HG03354 (cell line): ENCODE measurements at regions not wholly inside any gene's neighbourhood (a gene's known extent, or its start where the extent isn't known, plus 50 kb on each side); places are given as distances from the start of the nearest gene placed in this dataset.

Experiments used
- ATAC-seq: cut with Tn5 transposase; IDR thresholded peaks from one replicate; pipeline ENCODE4 v1.9.1; 2021; ENCODE audit warnings: mild to moderate bottlenecking; ENCODE audit not compliant: unreplicated experiment, poor library complexity, severe bottlenecking

- no peak for ATAC-seq
Measured at GRCh38 chr20:39538317-39538716, 576.2 kb downstream of the DHX35 start.

GRCh38 chr20:39535301-39535700 is 573.2 kb downstream of the DHX35 start:
- no peak for ATAC-seq

GRCh38 chr20:39534846-39535245 is 572.7 kb downstream of the DHX35 start:
- ATAC-seq, result no peak

- ATAC-seq, result no peak
Measured at GRCh38 chr20:39533858-39534257, 571.7 kb downstream of the DHX35 start.

DNA sequence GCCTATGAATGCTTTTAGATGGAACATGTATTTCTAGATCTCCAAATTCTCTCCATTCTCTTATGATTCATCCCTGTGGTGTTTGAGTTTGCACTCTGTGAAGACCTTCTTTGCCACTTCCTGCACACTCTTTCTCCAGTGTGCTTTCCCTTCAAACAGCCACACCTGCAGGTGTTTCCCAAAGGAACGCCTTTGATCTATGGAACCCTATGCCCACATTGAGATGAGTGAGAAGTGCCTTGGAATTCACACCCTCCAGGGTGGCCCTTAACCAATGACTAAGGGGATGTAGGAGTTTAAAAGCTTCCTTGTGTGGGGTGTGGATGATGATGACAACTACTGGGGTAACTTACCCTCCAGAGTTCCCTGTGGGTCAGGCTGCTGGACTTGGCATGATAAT is 570.1 kb downstream of the DHX35 start:
- ATAC-seq, result no peak

DNA sequence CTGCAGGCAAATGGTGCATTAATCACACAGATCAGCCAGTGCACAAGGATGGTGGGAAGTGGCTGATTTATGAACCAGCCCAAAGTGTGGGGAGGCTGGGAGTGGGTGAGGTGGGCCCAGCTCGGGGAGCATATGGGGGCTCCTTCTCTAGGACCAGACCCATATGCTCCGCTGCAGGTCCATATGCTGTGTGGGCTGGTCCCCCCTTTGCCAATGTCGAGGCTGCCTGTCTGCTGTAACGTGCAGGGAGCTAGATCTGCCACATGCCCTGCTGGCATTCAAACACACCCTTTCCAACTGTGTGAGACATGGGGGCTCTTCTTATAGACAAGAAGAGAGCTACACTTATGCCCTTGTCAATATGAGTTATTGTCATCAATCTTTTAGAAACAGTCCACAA is 566.3 kb downstream of the DHX35 start:
- ATAC-seq, result no peak

- ATAC-seq, result no peak
Measured at GRCh38 chr20:39524371-39524911, 562.3 kb downstream of the DHX35 start.

DNA sequence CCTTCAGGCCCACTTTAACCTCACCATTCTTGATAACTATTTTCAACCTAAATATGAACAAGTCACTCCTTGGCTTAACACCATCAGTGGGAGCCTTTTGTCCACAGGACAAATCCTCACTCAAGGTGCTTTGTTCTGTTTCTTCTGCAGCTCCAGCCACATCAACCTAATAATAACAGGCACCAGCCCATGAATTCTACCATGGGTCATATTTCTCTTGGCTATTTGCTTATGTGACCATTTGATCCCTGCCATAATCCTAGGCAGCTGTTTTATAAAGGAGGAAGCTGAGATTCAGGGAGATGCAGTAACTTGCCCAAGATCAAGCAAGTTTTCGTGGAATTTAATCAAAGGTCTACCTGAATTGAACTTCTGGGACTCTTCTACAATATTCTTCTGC is 561.3 kb downstream of the DHX35 start:
- ATAC-seq, result no peak

DNA sequence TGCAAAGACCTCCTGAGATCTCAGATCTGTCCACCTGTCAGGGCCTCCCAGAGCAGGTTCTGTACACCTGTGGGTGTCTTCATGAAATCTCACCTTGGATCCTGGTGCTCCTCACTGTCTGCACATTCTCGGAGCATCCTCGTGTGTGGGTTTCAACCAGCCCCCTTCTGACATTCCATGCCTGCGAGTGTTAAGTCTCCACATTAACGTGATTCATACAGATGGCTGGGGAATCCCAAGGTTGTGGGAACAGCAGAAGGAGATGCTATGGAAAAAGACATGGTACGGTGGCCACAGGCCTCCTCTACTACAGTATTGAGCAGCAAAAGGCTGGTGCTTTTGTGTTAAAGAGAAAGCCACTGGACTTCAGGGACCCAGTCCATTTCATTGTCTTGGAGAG is 556.5 kb downstream of the DHX35 start:
- ATAC-seq, result no peak

DNA sequence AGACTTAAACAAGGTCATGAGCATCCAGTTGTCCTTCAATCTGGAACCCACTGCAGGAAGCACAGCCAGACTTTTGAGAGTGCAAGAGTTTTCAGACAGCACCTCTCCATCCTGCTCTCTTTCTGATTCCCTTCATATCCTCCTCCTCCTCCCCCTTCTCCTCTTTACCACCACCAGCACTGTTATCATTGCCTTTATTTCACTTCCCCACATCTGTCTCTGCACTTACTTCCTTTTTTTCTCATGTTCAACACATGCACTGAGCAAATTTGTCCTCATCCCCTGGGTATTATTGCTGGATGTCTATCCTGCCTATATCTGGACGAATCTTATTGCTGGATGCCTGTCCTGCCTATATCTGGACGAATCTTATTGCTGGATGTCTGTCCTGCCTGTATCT is 554.8 kb downstream of the DHX35 start:
- ATAC-seq, result no peak

DNA sequence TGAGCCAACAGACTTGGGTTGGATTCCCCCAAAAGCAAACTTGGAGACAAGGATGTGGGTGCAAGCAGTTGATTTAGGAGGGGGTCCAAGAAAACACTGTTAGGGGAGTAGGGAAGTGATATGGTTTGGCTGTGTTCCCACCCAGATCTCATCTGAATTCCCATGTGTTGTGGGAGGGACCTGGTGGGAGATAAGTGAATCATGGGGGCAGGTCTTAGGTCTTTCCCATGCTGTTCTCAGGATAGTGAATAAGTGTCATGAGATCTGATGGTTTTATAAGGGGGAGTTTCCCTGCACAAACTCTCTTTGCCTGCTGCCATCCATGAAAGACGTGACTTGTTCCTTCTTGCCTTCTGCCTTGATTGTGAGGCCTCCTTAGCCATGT is 542.6 kb downstream of the DHX35 start:
- ATAC-seq, result no peak

DNA sequence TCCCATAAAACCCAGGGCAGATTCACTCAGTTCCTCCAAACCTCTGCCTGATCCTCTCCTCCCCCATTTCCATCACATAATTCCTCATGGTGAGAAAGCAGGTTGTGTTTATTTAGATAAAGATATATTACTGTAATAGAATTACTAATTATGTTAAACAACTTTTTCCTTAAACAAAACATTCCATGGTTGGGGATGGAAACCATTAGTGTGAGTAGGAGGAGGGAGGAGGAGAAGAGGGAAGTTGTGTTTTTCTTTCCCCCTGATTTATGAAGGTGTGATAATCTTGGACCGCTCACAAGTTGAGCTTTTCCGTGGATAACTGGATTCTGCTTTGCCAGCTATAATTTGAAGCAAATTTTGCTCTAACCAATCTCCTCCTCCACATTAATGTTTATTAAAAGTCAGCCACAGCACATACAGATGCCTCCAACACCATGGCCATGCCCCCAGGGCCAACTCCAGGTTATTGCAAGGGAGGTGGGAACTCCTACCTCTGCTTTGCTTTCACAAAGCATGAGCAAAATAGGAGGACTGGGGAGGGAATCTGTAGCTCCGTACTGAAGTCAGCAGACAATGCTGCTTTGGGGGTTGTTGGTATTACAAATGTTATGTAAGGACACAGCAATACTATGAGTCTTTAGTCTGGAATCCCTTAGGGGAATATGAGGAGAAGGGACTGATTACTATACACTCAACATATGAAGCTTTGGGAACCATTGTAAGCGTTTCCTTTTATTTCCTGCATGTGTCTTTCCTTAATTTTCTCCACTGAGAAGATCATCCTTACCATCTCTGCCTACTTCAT is 542.0 kb downstream of the DHX35 start:
- no peak for ATAC-seq

DNA sequence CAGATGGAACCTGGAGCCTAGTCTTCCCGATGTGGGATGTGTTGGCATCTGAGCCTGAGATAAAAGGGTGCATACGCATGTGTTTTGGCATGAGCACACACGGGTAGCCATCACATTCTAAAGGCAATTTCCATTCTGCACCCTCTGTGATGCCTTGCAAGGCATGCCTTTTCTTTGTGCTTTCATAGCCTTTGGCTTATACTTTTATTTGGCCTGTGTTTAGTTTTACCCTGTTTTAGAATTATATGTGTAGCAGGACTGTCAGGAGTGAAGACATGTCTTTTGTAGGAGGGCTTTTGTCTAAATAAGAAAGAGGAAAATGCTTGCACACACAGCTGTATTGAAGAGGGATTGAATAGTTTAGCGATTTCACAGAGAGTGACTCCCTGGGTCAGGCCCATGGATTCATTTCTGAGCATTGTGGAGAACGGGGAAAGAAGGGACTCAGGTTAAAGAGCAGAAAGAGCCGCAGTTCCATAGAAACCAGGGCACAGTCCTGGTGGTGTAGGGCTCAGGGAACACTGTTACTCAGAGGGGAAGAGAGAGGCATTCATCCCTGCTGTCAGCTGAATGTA is 530.2 kb downstream of the DHX35 start:
- no peak for ATAC-seq

DNA sequence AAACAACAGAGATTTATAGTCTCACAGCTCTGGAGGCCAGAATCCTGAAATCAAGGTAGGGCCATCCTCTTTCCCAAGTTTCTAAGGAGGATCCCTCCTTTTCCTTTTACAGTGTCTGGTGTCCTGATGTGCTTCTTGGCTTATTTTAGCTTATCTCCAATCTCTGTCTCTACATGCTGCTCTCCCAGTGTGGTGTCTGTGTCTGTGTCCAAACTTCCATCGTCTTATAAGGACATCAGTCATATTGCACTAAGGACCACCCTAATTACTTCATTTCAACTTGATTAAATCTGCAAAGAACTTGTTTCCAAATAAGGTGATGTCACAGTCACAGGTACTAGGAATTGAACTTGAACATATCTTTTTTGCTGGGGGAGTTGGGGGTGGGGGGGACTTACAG is 529.6 kb downstream of the DHX35 start:
- ATAC-seq, result no peak

GRCh38 chr20:39489986-39490560 is 527.9 kb downstream of the DHX35 start:
- ATAC-seq, result no peak

- no peak for ATAC-seq
Measured at GRCh38 chr20:39480276-39481043, 518.3 kb downstream of the DHX35 start.

- no peak for ATAC-seq
Measured at GRCh38 chr20:39479196-39479810, 517.2 kb downstream of the DHX35 start.

- no peak for ATAC-seq
Measured at GRCh38 chr20:39474879-39475278, 512.7 kb downstream of the DHX35 start.

DNA sequence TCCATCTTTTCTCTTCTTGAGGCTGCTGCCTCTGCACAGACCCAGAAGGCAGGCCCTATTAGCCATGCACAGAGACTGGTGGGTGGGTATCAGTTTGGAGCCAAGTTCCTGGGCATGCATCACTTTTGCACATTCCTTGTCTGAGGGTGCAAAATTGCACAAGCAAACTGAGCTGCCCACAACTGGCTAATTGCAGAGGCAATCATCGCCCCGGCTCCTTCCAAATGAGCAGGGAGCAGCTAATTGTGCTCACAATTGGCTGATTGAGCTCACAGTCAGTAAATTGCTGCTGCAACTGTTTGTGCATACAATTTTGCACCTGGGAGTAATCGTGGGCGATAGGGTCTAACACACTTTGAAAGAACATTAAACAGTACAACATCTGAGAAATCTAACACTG is 511.4 kb downstream of the DHX35 start:
- ATAC-seq, result no peak

DNA sequence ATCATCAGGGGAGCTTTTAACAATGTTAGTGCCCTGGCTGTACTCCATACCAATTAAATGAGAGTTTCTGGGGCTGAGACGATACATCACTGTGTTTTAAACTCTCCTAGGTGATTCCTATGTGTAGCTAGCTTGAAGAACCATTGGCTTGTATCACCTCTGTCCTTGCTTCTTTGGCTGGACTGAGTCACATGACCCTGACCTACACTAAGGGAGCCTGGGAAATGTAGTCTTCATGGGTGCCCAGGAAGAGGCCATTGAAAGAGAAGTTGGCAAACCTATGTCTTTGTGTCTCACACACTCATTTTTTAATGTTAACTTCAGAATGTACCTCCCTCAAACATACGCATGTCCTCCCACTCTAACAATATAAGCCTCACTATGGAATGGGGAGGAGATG is 506.6 kb downstream of the DHX35 start:
- ATAC-seq, result no peak
